HL-60 (cell line): ENCODE measurements at regions not wholly inside any gene's neighbourhood (a gene's known extent, or its start where the extent isn't known, plus 50 kb on each side); places are given as distances from the start of the nearest gene placed in this dataset.

Source experiments
- DNase-seq, 2 experiments: peaks; one replicate each; pipeline ENCODE4 v3.0.0-alpha.2; 2010 to 2020; ENCODE audit warnings: low read depth in 1 of 2, low spot score in 1 of 2
- H3K27ac ChIP-seq: fragments of 250-450 bp; sonication (Bioruptor Pico); replicated peaks from 2 replicates; pipeline ENCODE4 v1.5.1; 2020; ENCODE audit warnings: mild to moderate bottlenecking, moderate library complexity
- H3K27me3 ChIP-seq: fragments of 250-450 bp; sonication (Bioruptor Pico); 2 replicates; pipeline ENCODE4 v1.5.1; 2021; ENCODE audit warnings: mild to moderate bottlenecking, moderate library complexity; ENCODE audit not compliant: insufficient read depth, poor library complexity, severe bottlenecking
- H3K4me3 ChIP-seq: replicated peaks from 2 replicates; pipeline ENCODE4 v1.5.1; 2011; ENCODE audit warnings: mild to moderate bottlenecking, control low read depth, low read length; ENCODE audit not compliant: insufficient read depth
- GABPA ChIP-seq: IDR thresholded peaks from 2 replicates; pipeline ENCODE4 v1.6.1; 2012; ENCODE audit warnings: low read depth
- POLR2AphosphoS5 ChIP-seq: IDR thresholded peaks from 2 replicates; pipeline ENCODE4 v1.6.1; 2012; ENCODE audit warnings: low read depth
- SPI1 ChIP-seq: IDR thresholded peaks from 2 replicates; pipeline ENCODE4 v1.6.1; 2012; ENCODE audit warnings: low read depth, mild to moderate bottlenecking, borderline replicate concordance
- TF ChIP-seq, protein P1 (sequence below): IDR thresholded peaks from 2 replicates; pipeline ENCODE4 v1.6.1; 2012; ENCODE audit warnings: low read depth; ENCODE audit not compliant: insufficient replicate concordance
- TF ChIP-seq, protein P2 (sequence below): IDR thresholded peaks from one replicate; pipeline ENCODE4 v1.5.1; 2011; ENCODE audit warnings: low read length, control low read depth, inconsistent platforms; ENCODE audit not compliant: insufficient read depth

DNA sequence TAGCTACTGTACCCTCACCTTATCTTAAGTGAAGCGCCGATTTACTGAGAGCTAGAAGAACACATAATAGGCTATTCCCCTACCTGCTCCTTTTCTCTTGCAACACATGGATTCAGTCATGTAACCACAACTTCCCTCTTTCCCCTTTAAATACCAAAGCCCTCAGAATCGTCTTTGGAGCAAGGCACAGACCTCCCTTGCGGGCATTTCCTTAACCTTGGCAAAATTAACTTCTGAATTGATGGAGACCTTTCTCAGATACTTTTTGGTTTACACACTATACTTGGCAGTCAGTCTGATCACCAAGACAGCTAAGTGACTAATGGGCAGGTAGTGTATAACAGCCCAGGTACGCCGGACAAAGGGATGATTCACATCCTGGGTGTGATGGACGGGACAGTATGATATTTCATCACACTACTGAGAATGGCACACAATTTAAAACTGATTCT lies 72.7 kb upstream of the SEC61G start:
- no peaks in the 10 kb centered on the region for H3K27me3 ChIP-seq
- no peak overlapping the region for H3K27ac ChIP-seq
- no peak for TF ChIP-seq POLR2AphosphoS5
- no peak for TF ChIP-seq SPI1
- TF ChIP-seq, protein P1, sequence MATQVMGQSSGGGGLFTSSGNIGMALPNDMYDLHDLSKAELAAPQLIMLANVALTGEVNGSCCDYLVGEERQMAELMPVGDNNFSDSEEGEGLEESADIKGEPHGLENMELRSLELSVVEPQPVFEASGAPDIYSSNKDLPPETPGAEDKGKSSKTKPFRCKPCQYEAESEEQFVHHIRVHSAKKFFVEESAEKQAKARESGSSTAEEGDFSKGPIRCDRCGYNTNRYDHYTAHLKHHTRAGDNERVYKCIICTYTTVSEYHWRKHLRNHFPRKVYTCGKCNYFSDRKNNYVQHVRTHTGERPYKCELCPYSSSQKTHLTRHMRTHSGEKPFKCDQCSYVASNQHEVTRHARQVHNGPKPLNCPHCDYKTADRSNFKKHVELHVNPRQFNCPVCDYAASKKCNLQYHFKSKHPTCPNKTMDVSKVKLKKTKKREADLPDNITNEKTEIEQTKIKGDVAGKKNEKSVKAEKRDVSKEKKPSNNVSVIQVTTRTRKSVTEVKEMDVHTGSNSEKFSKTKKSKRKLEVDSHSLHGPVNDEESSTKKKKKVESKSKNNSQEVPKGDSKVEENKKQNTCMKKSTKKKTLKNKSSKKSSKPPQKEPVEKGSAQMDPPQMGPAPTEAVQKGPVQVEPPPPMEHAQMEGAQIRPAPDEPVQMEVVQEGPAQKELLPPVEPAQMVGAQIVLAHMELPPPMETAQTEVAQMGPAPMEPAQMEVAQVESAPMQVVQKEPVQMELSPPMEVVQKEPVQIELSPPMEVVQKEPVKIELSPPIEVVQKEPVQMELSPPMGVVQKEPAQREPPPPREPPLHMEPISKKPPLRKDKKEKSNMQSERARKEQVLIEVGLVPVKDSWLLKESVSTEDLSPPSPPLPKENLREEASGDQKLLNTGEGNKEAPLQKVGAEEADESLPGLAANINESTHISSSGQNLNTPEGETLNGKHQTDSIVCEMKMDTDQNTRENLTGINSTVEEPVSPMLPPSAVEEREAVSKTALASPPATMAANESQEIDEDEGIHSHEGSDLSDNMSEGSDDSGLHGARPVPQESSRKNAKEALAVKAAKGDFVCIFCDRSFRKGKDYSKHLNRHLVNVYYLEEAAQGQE: no peak
- TF ChIP-seq, protein P2, sequence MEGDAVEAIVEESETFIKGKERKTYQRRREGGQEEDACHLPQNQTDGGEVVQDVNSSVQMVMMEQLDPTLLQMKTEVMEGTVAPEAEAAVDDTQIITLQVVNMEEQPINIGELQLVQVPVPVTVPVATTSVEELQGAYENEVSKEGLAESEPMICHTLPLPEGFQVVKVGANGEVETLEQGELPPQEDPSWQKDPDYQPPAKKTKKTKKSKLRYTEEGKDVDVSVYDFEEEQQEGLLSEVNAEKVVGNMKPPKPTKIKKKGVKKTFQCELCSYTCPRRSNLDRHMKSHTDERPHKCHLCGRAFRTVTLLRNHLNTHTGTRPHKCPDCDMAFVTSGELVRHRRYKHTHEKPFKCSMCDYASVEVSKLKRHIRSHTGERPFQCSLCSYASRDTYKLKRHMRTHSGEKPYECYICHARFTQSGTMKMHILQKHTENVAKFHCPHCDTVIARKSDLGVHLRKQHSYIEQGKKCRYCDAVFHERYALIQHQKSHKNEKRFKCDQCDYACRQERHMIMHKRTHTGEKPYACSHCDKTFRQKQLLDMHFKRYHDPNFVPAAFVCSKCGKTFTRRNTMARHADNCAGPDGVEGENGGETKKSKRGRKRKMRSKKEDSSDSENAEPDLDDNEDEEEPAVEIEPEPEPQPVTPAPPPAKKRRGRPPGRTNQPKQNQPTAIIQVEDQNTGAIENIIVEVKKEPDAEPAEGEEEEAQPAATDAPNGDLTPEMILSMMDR: no peak
- TF ChIP-seq GABPA: no peak
- H3K4me3 ChIP-seq: no peak overlapping the region
- DNase-seq: no peak

DNA sequence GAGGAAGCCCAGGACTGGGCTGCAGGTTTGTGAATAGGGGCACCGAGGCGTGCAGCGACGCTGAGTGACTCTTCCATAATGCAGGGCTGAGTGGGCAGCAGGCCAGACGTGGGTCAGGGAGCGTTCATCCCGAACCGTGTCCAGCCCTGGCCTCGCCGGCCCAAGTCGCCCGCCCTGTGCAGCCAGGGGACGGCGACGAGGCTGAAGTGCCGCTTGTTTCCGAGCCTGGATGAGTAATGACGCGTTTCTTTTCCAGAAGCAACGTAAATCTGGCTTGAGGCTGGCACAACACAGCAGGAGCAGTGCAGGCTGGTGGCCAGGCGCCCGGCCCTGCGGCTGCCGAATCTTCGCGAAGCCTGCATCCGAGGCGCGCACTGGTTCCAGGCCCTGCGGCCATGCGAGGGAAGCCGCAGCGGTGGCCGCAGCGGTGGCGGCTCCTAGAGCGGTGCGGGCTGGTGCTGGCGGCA lies 74.0 kb upstream of the SEC61G start:
- Histone ChIP-seq H3K27ac (no peak overlapping the region), H3K4me3 (no peak overlapping the region), H3K27me3 (no peaks in the 10 kb centered on the region)
- TF ChIP-seq POLR2AphosphoS5 (no peak), GABPA (no peak)
- no peak for DNase-seq

DNA sequence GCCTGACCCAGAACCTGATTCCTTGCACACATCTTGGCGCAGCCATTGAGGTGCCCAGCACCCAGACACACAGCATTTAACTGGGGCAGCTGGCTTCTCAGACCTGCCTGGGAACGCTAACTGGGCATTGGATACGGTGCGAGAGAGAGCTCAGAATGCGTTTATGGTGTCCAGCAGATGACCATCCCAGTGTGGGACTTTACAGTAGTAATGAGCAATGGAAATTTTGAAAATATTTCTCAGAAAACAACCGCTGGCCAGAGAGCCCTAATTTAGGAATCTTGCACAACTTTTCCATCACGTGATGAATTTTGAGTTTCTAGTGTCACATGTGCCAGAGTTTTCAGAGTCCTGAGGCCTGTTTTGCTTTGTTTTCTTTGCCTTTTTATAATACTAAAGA lies 78.2 kb upstream of the SEC61G start:
- H3K4me3 ChIP-seq: no peak overlapping the region
- H3K27ac ChIP-seq: no peak overlapping the region
- DNase-seq: no peak
- no peak for TF ChIP-seq GABPA
- no peak for TF ChIP-seq POLR2AphosphoS5
- TF ChIP-seq, protein P1: no peak
- TF ChIP-seq, protein P2: no peak
- no peak for TF ChIP-seq SPI1
- no peaks in the 10 kb centered on the region for H3K27me3 ChIP-seq

DNA sequence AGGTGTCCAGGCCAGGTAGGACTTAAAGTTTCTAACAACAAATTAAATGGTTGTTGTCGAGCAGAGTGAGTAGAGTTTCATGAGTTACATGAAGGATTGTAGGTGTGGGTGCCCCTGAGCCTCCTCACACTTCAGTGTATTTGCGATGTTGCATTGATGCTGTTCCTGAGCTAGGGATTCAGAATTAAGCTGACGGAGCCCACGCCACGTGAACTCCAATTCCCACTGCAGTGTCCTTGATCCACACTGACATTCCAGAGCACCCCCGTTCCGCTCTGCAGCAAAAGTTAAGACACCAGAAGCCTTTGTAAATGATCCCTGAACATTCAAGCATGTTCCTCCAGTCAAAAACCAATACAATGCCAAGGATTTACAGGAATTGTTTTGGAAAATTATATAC lies 78.8 kb upstream of the SEC61G start:
- no peak overlapping the region for H3K27ac ChIP-seq
- H3K27me3 ChIP-seq: no peaks in the 10 kb centered on the region
- DNase-seq: no peak
- TF ChIP-seq, protein P2: no peak
- TF ChIP-seq, protein P1: no peak
- TF ChIP-seq POLR2AphosphoS5 (no peak), SPI1 (no peak), GABPA (no peak)
- no peak overlapping the region for H3K4me3 ChIP-seq
